ENCODE measurements at regions not wholly inside any gene's neighbourhood (a gene's known extent, or its start where the extent isn't known, plus 50 kb on each side); places are given as distances from the start of the nearest gene placed in this dataset.
A peak's percentile ranks its signal among the peaks of the same experiment; 100 is the strongest.

DNA sequence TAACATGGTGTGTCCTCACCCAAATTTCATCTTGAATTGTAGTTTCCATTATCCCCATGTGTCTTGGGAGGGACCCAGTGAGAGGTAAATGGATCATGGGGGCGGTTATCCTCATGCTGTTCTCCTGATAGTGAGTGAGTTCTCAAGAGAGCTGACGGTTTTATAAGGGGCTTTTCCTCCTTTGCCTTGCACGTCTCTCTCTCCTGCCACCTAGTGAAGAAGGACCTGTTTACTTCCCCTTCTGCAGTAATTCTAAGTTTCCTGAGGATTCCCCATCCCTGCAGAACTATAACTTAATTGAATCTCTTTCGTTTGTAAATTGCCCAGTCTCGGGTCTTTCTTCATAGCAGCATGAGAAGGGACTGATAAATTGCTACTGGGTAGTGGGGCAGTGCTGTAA, 789.3 kb downstream of the FRK start:
- 40 to 49% methylated on average over 5 of the region's 5 CpGs for WGBS, 2 donors
- TF ChIP-seq POLR2A (IDR thresholded peaks at IDR 0.05) (no peak), EP300 (IDR thresholded peaks at IDR 0.05) (no peak), POLR2AphosphoS5 (IDR thresholded peaks at IDR 0.05) (no peak)
- TF ChIP-seq, protein P1, sequence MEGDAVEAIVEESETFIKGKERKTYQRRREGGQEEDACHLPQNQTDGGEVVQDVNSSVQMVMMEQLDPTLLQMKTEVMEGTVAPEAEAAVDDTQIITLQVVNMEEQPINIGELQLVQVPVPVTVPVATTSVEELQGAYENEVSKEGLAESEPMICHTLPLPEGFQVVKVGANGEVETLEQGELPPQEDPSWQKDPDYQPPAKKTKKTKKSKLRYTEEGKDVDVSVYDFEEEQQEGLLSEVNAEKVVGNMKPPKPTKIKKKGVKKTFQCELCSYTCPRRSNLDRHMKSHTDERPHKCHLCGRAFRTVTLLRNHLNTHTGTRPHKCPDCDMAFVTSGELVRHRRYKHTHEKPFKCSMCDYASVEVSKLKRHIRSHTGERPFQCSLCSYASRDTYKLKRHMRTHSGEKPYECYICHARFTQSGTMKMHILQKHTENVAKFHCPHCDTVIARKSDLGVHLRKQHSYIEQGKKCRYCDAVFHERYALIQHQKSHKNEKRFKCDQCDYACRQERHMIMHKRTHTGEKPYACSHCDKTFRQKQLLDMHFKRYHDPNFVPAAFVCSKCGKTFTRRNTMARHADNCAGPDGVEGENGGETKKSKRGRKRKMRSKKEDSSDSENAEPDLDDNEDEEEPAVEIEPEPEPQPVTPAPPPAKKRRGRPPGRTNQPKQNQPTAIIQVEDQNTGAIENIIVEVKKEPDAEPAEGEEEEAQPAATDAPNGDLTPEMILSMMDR (IDR thresholded peaks at IDR 0.05) = no peak
- H3K36me3 ChIP-seq = no peaks in the 10 kb centered on the region

GRCh38 chr6:115270953-115271352, 789.7 kb downstream of the FRK start:
- Histone ChIP-seq H3K4me3 (no peak overlapping the region), H3K27me3 (no peaks in the 10 kb centered on the region), H3K4me1 (peaks cover 0 to 16% (median 10%) of the 10 kb centered on the region in 4 donors), H3K36me3 (no peaks in the 10 kb centered on the region), H3K27ac (peak overlapping the region in 1 of 4 donors; percentile 27), H3K9me3 (no peaks in the 10 kb centered on the region)
- TF ChIP-seq POLR2A (IDR thresholded peaks at IDR 0.05) (no peak), POLR2AphosphoS5 (IDR thresholded peaks at IDR 0.05) (peak in 2 of 4 donors; percentile 42 to 48)
- intact Hi-C loops (cut with DNase I) = no loop called here
- no peak for DNase-seq

More for the DNA sequence above, 789.3 kb downstream of the FRK start:
- Histone ChIP-seq H3K4me1 (peaks cover 0 to 16% (median 10%) of the 10 kb centered on the region in 4 donors), H3K27me3 (no peaks in the 10 kb centered on the region), H3K4me3 (no peak overlapping the region), H3K9me3 (no peaks in the 10 kb centered on the region), H3K27ac (peak overlapping the region in 1 of 4 donors; percentile 27)
- DNase-seq = no peak
- intact Hi-C loops (cut with DNase I) = no loop called here

- Histone ChIP-seq H3K9me3 (no peaks in the 10 kb centered on the region), H3K4me1 (no peaks in the 10 kb centered on the region), H3K4me3 (no peak overlapping the region), H3K27ac (no peak overlapping the region), H3K36me3 (no peaks in the 10 kb centered on the region), H3K27me3 (no peaks in the 10 kb centered on the region)
- intact Hi-C loops (cut with DNase I) = no loop called here
- no peak for TF ChIP-seq POLR2AphosphoS5 (IDR thresholded peaks at IDR 0.05)
- TF ChIP-seq, protein P1 (IDR thresholded peaks at IDR 0.05) = no peak
- TF ChIP-seq EP300 (IDR thresholded peaks at IDR 0.05) = no peak
- no peak for TF ChIP-seq POLR2A (IDR thresholded peaks at IDR 0.05)
- DNase-seq = no peak
- WGBS, 2 donors = 74 to 82% methylated on average over 4 of the region's 4 CpGs
Observed at GRCh38 chr6:115241373-115241772, 819.3 kb downstream of the FRK start.

- no peak for TF ChIP-seq EP300 (IDR thresholded peaks at IDR 0.05)
- no peak for TF ChIP-seq POLR2AphosphoS5 (IDR thresholded peaks at IDR 0.05)
- TF ChIP-seq, protein P1 (IDR thresholded peaks at IDR 0.05) = no peak
- TF ChIP-seq POLR2A (IDR thresholded peaks at IDR 0.05) = no peak
- WGBS, 2 donors = 50 to 56% methylated on average over 1 of the region's 1 CpG
- H3K4me1 ChIP-seq = no peaks in the 10 kb centered on the region
- no peak overlapping the region for H3K27ac ChIP-seq
- DNase-seq = no peak
- H3K9me3 ChIP-seq = no peaks in the 10 kb centered on the region
- no peaks in the 10 kb centered on the region for H3K27me3 ChIP-seq
- intact Hi-C loops (cut with DNase I) = no loop called here
- H3K36me3 ChIP-seq = no peaks in the 10 kb centered on the region
- H3K4me3 ChIP-seq = no peak overlapping the region
Observed at GRCh38 chr6:115221198-115221597, 839.5 kb downstream of the FRK start.

DNA sequence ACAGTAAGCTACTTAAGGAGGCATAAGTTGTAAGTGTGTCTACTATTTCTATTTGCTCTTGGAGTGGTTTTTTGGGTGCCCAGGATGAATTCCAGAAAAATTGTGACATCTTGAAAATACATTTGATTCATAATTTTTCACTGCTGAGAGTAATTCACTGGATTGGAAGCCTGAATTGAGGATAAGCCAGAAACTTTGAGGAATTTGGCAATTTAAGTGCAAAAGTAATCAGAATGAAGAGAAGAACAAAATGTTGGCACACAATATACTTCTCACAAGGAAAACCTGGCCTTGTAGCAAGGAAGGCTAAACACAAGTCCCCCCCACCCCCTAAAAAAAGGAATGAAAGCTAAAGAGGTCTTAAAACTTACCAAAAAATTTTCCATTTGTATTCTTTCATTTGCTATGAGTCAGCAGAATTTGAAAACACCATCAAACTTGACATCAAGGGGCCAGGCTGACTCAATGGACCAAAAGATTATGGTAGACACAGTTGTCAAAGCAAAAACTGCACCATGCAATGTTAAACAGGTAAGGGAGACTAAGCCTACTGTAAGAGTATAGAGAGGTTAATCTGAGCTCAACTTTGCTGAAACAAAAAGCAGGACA, 840.0 kb downstream of the FRK start:
- H3K9me3 ChIP-seq = no peaks in the 10 kb centered on the region
- H3K27me3 ChIP-seq = no peaks in the 10 kb centered on the region
- H3K27ac ChIP-seq = no peak overlapping the region
- intact Hi-C loops (cut with DNase I) = no loop called here
- H3K4me3 ChIP-seq = no peak overlapping the region
- no peak for TF ChIP-seq POLR2A (IDR thresholded peaks at IDR 0.05)
- TF ChIP-seq, protein P1 (IDR thresholded peaks at IDR 0.05) = no peak
- TF ChIP-seq POLR2AphosphoS5 (IDR thresholded peaks at IDR 0.05) = no peak
- no peak for TF ChIP-seq EP300 (IDR thresholded peaks at IDR 0.05)
- H3K36me3 ChIP-seq = no peaks in the 10 kb centered on the region
- no peaks in the 10 kb centered on the region for H3K4me1 ChIP-seq
- DNase-seq = no peak
